NCI-H748 treated with DMSO at 0.1 percent for 48 hours (cell line): ENCODE measurements at regions not wholly inside any gene's neighbourhood (a gene's known extent, or its start where the extent isn't known, plus 50 kb on each side); places are given as distances from the start of the nearest gene placed in this dataset.

Experiments
- DNase-seq: peaks from one replicate; lab custom pipeline; 2025; lab: John Stamatoyannopoulos, UW

DNA sequence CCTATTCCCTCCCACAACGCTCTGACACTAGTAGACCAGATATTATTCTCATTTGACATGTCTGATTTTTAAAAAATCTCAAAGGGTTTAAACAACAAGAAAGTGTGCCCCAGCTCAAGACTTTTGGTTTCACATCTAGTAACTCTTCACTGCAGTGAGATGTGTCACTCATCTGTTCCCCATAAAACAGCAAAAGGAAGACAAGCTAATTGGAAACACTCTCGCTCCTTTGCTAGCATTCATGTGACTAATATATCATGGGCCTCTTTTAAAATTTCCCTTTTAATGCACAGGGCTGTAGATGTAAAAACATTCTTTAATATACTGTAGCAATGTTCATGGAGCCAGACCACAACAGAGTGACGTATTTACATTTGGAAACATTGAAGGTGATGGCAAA lies 372.6 kb downstream of the ZNF608 start:
- no peak for DNase-seq

DNA sequence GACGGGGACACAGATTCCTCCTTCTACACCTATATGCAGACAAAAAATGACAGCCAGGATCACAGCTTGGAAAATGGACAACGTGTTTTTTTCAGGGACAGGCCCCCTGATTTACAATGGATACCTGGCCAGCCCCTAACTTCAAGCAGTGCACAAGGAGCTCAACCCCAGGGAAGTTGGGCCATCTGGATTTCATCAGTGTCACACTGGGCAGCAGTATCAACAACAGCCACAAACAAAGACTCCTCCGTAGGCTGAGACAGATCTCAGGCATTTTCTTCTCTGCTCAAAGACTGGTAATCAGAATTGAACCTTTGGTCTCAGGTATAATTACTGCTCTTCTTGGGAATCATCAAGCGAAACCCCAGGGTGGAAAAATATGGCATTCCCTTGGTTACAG lies 374.0 kb downstream of the ZNF608 start:
- DNase-seq: no peak

DNA sequence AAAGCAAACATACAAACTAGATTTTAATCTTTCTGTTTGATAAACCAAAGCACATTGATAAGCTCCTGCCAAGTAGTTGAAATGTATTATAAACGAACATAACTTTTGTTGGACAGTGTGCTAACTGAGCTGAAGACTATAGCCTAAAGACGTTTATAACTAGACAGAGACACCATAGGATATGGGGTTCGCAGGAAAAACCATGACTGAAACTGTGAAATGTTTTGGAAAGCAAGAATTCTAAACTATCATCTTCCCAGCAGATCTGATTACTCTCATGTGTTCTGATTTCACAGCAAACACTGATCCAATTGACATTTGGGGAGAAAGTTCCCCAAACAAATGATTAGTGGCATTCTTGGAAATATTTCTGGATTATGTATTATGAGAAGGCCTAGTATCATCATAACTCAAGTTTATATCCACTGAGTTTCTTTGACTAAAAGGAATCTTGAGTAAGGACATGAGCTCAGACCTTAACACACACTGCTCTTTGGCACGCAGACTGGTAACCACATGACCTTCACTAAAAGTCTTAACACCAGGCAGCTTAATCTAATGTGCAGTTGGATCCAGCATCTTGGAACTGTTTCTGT lies 375.2 kb downstream of the ZNF608 start:
- no peak for DNase-seq

DNA sequence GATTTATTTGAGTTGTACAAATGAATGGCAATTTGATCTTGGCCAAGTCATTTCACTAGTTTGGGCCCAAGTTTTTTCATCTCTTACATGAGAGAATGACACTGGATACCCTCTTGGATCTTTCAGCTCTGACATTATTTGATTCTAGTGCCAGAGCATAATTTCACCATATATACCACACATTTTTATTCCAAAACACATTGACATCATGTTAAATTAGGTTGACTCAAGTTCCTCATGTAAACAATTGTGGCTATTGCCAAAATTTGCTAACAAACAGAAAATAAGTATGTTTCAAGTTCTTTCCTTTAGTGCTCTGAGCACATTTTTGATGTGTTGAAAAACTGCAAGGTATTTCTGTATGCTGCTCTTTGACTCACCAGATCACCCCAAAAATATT lies 375.8 kb downstream of the ZNF608 start:
- DNase-seq: no peak

DNA sequence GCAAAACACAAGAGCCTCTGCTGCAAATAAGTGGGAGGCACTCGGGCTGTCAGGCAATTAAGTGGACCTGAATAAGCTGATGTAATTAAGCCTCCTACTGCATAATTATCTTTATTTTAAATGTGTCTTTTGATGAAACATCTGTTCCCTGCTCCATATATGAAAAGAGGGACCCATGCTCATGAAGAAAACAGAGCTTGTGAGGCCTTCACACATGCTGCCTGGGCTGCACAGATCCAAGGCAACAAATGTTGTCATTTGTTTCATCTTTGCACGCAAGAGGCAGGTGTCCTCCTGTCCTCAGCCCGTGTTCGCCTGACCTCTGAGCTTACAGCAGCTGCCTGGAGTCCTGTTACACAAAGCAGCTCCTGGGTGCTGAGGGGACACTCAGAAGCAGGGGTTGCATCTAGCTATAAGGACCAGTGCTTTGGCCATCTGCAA lies 381.1 kb downstream of the ZNF608 start:
- peak; percentile 90 for DNase-seq

DNA sequence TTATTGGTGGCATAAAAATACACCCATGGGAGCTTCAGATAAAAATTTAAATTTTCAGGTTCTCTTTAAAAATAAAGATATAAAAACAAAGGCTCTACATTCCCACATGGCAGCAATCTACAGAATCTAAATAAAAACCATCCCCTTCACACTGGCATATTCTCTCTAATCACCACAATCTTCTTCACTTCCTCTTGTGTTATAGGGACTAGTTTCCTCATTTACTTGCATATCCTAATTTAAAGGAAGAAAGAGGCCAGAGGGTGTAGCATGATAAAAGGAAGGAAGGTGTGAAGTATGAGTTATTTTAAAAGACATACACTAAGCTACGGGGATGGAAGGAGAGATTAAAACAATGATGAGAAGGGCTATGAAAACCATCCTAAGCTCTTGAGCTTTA lies 390.5 kb downstream of the ZNF608 start:
- no peak for DNase-seq

DNA sequence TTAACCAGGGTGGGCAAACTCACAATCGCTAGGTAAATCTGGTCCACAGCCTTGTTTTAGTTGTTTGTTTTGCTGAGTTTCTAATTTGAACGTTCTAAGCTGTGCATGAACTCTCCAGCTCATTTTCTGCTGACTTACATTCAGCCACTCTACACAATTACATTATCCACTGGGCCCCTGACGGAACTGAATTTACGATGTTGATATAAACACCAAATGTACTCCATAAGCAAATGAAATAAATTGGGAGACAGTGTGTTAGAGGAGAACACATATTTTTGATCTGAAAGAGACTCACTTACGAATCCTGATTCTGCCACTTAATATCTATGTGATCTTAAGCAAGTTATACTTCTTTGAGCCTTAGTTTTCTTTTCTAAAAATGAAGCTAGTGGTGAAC lies 393.4 kb downstream of the ZNF608 start:
- no peak for DNase-seq

DNA sequence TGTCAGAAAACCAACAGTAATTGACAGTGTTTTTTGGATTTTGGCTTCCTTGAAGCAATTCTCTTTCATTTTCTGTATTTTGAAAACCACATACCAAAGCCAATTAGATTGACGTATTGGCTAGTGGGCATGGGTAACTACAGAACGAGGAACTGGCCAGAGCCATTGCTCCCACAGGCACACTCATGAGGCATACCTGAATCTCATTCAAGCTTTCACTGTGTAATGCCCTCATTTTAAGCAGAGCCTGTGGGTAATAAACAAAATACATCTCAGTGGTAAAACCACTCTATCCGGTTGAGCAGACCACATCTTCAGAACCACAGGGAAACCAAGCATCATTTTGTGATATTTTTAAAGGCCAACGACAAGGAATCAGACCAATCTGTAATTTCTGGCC lies 394.1 kb downstream of the ZNF608 start:
- no peak for DNase-seq

DNA sequence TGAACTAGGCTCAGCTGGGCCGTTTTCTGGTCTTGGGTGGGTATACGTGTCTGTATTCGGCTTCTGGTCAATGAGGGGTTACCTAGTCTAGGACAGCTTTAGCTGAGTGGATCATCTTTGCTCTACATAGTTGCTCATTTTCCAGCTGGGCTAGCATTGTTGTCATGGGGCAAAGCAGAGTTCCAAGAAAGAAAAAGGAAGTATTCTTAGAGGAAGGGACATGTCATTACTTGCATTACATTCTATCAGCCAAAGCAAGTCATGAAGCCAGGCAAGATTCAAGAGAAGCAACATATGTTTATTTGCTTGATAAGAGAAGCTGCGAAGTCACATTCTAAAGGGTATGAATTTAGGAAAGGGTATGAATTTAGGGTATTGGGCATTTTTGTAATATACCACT lies 396.5 kb downstream of the ZNF608 start:
- no peak for DNase-seq

DNA sequence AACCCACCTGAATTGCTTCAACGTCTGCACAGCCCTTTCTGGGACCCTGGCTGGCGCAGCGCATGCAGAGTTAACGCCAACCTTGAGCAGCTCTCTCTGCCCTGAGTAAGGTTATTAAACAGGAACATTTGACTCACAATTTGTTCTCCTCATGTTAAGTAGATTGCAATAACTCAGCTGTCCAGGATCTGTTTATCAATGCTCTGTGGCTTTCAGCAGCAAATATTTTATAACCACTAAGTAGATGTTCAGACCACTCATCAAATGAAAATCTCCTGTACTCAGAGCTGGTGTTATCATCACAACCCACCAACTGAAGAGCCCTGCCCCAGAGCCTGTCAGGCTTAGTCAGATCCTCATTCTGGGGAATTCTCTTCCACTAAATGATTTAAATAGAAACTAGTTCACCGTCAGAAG lies 403.0 kb downstream of the ZNF608 start:
- DNase-seq: no peak

DNA sequence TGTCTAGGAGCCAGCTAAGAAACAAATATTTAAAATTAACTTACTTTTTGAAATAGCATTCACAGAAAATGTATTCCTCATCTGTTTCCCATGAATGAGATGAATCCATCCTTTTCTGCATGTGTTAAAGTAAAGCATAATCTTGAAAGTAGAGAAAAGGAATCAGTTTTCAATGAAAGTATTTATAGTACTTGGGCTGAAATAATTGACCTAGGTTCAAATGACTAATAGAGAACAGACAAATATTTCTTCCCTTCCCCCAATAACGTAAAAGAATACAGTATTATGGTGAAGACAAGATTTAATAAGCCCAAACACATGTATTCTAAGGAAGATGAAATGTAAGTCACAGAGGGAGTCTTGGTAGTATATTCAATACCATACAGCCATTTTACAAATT lies 403.5 kb downstream of the ZNF608 start:
- no peak for DNase-seq

DNA sequence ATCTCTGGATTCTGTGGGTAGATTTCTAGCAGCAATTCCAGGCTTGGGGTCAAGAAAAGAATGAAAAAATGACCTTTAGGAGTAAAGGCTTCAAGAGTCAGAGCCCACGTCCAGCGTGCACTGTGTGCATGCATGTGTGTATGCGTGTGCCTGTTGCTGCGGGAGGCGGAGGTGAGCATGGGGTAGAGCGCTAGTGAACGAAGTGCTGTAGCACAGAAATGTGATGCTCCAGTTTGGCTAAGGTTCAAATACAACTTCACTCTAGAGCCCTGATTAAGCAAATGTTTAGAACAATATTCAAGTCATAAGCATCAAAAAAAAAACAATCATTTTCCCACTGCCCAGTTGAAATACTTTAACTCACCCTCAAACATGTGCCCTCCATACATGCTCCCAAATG lies 403.9 kb downstream of the ZNF608 start:
- DNase-seq: no peak

DNA sequence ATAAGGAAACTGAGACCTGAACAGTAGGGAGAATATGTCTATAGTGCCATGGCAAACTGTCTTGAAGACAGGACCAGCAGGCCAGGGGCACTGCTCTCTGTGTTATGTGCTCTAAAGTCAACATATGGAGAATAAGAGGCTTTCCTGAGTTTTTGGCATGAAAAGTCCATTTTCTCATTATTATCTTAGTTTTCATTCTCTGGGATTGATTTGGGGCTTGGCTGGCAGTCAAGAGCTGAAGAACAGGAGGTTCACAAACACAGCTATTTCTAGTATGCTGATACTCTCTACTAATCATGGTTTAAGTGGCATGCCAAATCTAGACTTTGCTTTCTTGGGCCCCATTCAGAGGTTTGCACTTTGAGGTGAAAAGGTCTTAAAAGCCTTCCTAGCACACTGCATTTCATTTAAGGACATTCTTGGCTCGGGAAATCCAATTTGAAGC lies 404.4 kb downstream of the ZNF608 start:
- DNase-seq: no peak

DNA sequence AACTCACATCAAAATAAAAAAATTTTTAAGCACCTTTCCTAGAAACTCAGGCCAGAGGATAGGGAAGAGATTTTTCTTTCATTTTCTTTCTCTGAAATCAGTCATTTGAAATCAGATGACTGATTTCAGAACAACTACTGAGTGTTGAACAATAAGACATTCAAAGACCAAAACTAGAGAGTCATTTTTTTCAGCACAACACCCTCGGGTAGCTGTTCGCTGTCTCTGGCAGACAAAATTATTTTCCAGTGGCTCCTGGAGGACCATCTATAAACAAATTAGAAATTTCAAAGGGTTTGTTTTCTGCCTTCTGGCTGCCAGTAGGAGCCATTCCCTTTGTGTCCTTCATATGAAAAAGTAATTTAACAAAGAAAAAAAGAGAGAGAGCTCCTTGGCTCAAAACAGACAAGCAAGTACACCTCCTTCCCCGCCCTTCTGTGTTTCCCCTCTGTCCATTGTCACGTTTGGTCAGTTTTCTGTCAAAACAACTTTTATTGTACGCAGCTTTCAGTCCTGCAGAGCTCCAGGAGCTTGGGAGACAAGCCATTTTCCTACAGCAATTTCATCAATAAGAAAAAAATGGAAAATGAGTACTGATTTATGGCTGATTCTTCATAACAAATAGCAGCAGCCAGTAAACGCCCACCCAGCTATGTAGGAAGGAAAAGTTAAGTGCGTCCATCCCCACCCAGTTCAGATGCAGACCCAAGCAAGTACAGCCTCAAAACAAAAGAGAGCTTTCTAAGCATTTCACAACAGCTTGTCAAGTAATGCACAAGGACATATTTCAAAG lies 405.2 kb downstream of the ZNF608 start:
- DNase-seq: no peak

DNA sequence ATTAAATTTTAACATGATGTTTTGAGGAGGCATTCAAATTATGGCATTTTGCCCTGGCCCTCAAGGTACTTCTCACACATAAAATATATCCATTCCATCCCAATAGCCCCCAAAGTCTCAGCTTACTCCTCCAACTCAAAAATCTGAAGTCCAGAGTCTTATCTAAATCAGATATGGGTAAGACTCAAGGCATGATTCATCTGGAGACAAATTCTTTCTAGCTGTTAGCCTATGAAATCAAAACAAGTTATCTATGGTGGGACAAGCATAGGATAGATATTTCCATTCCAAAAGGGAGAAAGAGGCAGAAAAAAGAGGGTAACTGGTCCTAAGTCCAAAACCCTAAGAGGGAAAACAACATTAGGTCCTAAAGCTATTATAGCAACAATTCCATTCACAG lies 408.4 kb downstream of the ZNF608 start:
- no peak for DNase-seq

DNA sequence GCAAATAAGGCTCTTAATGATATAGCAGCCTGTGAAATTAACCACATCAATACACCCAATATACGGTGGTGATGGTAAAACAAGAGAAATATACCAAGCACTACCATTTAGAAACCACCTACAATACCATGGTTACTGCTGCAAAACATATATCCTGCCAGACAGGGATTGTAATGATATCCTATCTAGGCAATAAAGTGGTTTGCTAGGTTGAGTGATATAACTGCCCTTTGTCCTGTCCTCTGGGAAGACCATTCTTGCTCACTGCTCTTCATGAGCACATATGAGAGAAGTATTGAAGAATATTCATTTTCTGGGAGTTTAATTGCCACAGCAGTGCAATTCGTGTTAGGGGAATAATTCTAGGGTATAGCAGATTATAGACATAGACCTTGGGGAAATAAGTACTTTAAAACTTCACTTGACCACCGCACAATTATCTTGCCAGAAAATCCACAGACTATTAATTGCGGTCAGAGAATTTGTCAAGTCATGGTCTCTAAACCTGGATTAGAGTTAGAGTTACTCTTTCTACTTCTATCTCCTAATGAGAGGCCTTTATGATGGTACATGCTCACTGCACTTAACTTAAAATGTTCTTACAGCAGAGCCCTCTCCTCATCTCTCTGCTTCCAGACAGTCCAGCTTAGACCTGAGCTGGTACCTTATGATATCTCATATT lies 413.0 kb downstream of the ZNF608 start:
- no peak for DNase-seq

DNA sequence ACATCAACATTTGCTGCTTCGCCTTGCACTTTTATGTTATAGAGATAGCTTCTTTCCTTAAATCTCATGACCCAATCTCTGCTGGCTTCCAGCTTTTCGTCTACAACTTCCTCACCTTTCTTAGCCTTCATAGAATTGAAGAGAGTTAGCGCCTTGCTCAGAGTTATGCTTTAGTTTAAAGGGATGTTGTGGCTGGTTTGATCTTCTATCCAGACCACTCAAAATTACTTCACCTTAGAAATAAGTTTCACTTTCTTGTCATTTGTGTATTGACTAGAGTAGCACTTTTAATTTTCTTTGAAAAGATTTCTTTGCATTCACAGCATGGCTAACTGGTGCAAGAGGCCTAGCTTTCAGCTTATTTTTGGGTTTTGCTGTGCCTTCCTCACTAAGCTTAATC lies 414.2 kb downstream of the ZNF608 start:
- DNase-seq: no peak

DNA sequence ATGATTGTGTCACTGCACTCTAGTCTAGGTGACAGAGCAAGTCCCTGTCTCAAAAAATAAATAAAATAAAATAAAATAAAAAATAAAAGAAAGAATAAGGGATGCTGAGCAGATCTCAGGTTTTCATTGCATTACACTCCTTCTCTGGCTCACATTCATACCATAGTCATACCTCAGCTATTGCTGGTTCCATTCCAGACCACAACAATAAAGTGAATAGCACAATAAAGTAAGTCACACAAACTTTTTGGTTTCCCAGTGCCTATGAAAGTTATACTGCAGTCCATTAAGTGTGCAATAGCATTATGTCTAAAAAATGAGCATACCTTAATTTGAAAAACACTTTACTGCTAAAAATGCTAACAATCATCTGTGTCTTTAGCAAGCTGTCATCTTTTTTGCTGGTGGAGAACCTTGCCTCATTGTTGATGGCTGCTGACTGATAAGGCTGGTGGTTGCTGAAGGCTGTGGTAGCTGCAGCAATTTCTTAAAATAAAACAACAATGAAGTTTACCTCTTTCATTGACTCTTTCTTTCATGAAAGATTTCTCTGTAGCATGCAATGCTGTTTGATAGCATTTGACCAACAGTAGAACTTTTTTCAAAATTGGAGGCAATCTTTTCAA lies 415.7 kb downstream of the ZNF608 start:
- no peak for DNase-seq

DNA sequence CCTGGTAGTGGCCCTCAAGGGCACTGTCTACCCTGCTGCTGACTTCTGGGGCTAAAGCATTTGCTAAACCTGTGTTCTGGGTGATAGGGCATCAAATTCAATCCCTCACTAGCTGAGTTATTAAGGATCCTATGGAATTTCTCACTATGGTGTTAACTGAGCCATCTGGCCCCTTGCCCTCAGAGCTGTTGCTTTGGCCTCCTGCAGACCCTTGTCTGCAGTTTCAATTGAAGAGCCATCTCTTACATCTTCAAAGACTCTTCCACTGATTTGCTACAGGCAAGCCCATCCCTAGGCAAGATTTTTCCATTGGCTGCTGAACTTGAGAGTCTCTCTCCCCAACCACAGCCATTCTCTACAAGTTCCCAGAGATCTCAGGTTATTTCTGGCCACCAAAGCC lies 418.2 kb downstream of the ZNF608 start:
- DNase-seq: no peak

DNA sequence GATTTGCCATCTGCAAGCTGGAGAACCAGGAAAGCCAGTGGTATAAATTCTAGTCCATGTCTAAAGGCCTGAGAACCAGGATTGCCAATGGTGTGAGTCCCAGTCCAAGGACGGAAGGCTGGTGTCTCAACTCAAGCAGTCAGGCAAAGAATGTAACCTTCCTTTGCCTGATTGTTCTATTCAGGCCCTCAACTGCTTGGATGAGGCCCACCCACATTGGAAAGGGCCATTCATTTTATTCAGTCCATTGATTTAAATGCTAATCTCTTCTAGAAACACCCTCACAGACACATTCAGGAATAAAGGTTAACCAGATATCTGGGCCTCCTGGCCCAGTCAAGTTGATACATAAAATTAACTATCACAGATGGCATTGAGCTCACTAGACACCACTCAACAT lies 427.8 kb downstream of the ZNF608 start:
- DNase-seq: no peak

DNA sequence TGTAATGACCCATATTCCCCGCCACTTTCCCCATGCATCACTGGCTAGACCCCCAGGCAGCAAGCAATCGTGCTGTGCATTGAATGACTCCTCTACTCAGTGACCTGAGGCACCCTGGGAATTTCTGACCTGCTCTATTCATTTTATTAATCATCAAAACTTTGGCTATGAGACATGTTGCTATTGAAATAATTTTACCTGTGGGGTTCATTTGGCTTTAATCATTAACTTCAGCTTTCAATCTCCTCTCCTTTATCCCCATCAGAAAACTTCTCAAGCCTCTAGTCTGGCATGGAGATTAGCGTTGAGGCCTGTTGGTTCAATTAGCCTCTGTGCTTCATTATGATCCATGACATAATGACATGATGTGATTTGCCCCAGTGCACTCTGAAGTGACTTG lies 429.0 kb downstream of the ZNF608 start:
- no peak for DNase-seq

DNA sequence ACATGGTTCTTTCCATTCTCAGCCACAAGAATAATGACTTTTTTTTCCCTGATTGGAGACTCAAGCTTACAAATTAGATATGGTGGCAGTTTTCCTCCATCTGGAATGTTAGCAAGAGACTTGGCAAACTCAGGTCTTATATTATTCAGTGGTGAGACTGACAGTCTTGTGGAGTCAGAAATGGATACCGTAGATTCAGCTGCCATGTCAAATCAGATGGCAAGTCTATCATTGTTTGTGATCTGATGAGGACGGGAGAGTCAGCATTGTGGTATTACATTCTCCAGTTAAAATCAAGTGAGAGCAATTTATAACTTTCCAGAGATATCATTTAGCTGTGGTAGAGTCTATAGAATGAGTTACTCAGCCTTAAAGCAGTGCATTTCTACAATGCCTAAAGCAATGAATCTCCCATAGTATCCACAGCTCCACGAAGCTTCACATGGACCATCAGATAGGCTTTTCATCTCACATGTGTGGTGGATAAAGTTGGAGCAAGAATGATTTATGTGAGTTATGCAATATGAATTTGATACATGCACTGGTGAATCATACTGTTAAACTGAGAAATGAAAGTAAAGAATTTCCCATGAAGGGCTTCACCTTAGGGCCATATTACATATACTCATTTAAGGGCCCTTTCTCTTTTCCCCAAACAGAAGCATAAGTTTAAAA lies 430.6 kb downstream of the ZNF608 start:
- DNase-seq: no peak
